HEK293 (cell line): ENCODE measurements at regions not wholly inside any gene's neighbourhood (a gene's known extent, or its start where the extent isn't known, plus 50 kb on each side); places are given as distances from the start of the nearest gene placed in this dataset.

Experiments used
- MEIS1 ChIP-seq: sonication (generic); formaldehyde crosslinking; IDR thresholded peaks from 2 replicates; pipeline ENCODE4 v1.8.1; 2022; ENCODE audit warnings: missing genetic modification reagents, mild to moderate bottlenecking, borderline replicate concordance
- YY1 ChIP-seq: fragments of 450-650 bp; formaldehyde crosslinking; IDR thresholded peaks from 2 replicates; pipeline ENCODE4 v1.5.1; 2018; ENCODE audit warnings: missing biosample characterization, missing genetic modification characterization
- ZNF112 ChIP-seq: fragments of 450-650 bp; formaldehyde crosslinking; IDR thresholded peaks from 2 replicates; pipeline ENCODE4 v1.5.0; 2017; ENCODE audit warnings: missing biosample characterization, missing genetic modification characterization
- ZNF175 ChIP-seq: fragments of 450-650 bp; formaldehyde crosslinking; IDR thresholded peaks from 2 replicates; pipeline ENCODE4 v1.5.1; 2016; ENCODE audit warnings: missing biosample characterization, missing genetic modification characterization
- ZNF202 ChIP-seq: fragments of 450-650 bp; formaldehyde crosslinking; IDR thresholded peaks from 2 replicates; pipeline ENCODE4 v1.5.1; 2016; ENCODE audit warnings: missing biosample characterization, missing genetic modification characterization, borderline replicate concordance
- ZNF23 ChIP-seq: fragments of 450-650 bp; formaldehyde crosslinking; IDR thresholded peaks from 2 replicates; pipeline ENCODE4 v1.5.1; 2016; ENCODE audit warnings: missing biosample characterization, missing genetic modification characterization, borderline replicate concordance
- ZNF677 ChIP-seq: fragments of 450-650 bp; IDR thresholded peaks from 2 replicates; pipeline ENCODE4 v1.5.0; 2018; ENCODE audit warnings: missing biosample characterization, mild to moderate bottlenecking, missing genetic modification characterization, moderate library complexity
- TF ChIP-seq, protein P1 (sequence below): fragments of 450-650 bp; formaldehyde crosslinking; IDR thresholded peaks from 2 replicates; pipeline ENCODE4 v1.5.1; 2016; ENCODE audit warnings: missing biosample characterization, missing genetic modification characterization
- TF ChIP-seq, protein P2 (sequence below): fragments of 450-650 bp; IDR thresholded peaks from 2 replicates; pipeline ENCODE4 v1.5.1; 2018; ENCODE audit warnings: missing biosample characterization, missing genetic modification characterization
- TF ChIP-seq, protein P3 (sequence below): fragments of 450-650 bp; formaldehyde crosslinking; IDR thresholded peaks from 2 replicates; pipeline ENCODE4 v1.5.0; 2017; ENCODE audit warnings: missing biosample characterization, missing genetic modification characterization, borderline replicate concordance

DNA sequence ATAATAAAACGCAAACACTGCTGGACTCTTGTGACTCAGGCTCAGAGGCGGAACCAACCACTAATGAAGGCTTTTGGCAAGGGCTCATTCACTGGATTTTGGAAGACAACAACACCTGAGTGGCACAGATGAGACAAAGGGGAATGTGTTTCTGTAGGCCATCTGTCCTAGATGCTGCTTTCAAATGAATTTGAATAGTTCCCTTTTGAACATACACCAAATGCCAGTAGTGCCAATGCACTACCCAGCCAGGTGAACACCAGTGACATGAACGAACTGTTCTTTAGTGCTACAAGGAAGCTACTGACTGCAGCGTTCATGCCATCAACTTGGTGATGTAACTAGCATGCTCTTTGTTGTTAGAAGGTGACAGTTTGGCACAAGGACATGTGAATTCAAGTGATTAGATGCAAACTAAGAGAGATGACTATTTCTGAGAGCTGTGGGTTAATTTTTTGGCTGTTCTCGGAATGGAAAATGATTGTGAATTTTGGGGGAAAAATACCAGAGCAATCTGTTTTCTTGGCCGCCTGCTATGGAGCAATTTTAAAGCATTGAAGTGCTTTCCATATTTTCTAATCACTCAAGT is 173.7 kb downstream of the SLC24A2 start:
- TF ChIP-seq, protein P1, sequence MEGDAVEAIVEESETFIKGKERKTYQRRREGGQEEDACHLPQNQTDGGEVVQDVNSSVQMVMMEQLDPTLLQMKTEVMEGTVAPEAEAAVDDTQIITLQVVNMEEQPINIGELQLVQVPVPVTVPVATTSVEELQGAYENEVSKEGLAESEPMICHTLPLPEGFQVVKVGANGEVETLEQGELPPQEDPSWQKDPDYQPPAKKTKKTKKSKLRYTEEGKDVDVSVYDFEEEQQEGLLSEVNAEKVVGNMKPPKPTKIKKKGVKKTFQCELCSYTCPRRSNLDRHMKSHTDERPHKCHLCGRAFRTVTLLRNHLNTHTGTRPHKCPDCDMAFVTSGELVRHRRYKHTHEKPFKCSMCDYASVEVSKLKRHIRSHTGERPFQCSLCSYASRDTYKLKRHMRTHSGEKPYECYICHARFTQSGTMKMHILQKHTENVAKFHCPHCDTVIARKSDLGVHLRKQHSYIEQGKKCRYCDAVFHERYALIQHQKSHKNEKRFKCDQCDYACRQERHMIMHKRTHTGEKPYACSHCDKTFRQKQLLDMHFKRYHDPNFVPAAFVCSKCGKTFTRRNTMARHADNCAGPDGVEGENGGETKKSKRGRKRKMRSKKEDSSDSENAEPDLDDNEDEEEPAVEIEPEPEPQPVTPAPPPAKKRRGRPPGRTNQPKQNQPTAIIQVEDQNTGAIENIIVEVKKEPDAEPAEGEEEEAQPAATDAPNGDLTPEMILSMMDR (tag by site-specific recombination), result no peak
- no peak for TF ChIP-seq ZNF677 (tag by site-specific recombination)
- TF ChIP-seq, protein P2, sequence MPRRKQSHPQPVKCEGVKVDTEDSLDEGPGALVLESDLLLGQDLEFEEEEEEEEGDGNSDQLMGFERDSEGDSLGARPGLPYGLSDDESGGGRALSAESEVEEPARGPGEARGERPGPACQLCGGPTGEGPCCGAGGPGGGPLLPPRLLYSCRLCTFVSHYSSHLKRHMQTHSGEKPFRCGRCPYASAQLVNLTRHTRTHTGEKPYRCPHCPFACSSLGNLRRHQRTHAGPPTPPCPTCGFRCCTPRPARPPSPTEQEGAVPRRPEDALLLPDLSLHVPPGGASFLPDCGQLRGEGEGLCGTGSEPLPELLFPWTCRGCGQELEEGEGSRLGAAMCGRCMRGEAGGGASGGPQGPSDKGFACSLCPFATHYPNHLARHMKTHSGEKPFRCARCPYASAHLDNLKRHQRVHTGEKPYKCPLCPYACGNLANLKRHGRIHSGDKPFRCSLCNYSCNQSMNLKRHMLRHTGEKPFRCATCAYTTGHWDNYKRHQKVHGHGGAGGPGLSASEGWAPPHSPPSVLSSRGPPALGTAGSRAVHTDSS, result no peak
- TF ChIP-seq MEIS1, result no peak
- TF ChIP-seq, protein P3, sequence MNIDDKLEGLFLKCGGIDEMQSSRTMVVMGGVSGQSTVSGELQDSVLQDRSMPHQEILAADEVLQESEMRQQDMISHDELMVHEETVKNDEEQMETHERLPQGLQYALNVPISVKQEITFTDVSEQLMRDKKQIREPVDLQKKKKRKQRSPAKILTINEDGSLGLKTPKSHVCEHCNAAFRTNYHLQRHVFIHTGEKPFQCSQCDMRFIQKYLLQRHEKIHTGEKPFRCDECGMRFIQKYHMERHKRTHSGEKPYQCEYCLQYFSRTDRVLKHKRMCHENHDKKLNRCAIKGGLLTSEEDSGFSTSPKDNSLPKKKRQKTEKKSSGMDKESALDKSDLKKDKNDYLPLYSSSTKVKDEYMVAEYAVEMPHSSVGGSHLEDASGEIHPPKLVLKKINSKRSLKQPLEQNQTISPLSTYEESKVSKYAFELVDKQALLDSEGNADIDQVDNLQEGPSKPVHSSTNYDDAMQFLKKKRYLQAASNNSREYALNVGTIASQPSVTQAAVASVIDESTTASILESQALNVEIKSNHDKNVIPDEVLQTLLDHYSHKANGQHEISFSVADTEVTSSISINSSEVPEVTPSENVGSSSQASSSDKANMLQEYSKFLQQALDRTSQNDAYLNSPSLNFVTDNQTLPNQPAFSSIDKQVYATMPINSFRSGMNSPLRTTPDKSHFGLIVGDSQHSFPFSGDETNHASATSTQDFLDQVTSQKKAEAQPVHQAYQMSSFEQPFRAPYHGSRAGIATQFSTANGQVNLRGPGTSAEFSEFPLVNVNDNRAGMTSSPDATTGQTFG (tag by site-specific recombination), result no peak
- no peak for TF ChIP-seq ZNF202
- no peak for TF ChIP-seq ZNF23
- TF ChIP-seq YY1 (tag by site-specific recombination), result no peak
- no peak for TF ChIP-seq ZNF112 (tag by site-specific recombination)
- no peak for TF ChIP-seq ZNF175 (tag by site-specific recombination)
